Chondrocyte (in vitro differentiated cells): ENCODE measurements at regions not wholly inside any gene's neighbourhood (a gene's known extent, or its start where the extent isn't known, plus 50 kb on each side); places are given as distances from the start of the nearest gene placed in this dataset.
A peak's percentile ranks its signal among the peaks of the same experiment; 100 is the strongest.
"Not testable (repeated sequence)": the region's sequence is repeated elsewhere in the genome, so short reads cannot be mapped to it uniquely, and the experiment has no call there.

ENCODE experiments used
- DNase-seq: peaks from one replicate; pipeline ENCODE4 v3.0.0; 2021; ENCODE audit warnings: mixed read lengths, low spot score
- H3K27ac Mint-ChIP-seq: one replicate; pipeline ENCODE4 v1.8.0; 2021; ENCODE audit warnings: mild to moderate bottlenecking, moderate library complexity, mixed read lengths; ENCODE audit not compliant: unreplicated experiment
- H3K27me3 Mint-ChIP-seq: 2 replicates; pipeline ENCODE4 v1.8.0; 2021; ENCODE audit warnings: low read depth, mixed read lengths
- H3K36me3 Mint-ChIP-seq: 2 replicates; pipeline ENCODE4 v1.8.0; 2021; ENCODE audit warnings: low read depth, mixed read lengths
- H3K4me1 Mint-ChIP-seq: 2 replicates; pipeline ENCODE4 v1.8.0; 2021; ENCODE audit warnings: low read depth, mild to moderate bottlenecking, mixed read lengths
- H3K4me3 Mint-ChIP-seq: one replicate; pipeline ENCODE4 v1.8.0; 2021; ENCODE audit warnings: mild to moderate bottlenecking, moderate library complexity, mixed read lengths; ENCODE audit not compliant: unreplicated experiment
- H3K9me3 Mint-ChIP-seq: 2 replicates; pipeline ENCODE4 v1.8.0; 2021; ENCODE audit warnings: low read depth, mixed read lengths
- CTCF ChIP-seq: fragments of 200-600 bp; sonication (generic); IDR thresholded peaks from 2 replicates; pipeline ENCODE4 v1.5.0; 2021; ENCODE audit warnings: antibody characterized with exemption, mild to moderate bottlenecking, moderate library complexity

- no peak for TF ChIP-seq CTCF
- Mint-ChIP-seq H3K27ac (no peak overlapping the region), H3K4me3 (no peak overlapping the region), H3K27me3 (no peaks in the 10 kb centered on the region), H3K9me3 (peaks cover 12% of the 10 kb centered on the region), H3K4me1 (peaks cover 23% of the 10 kb centered on the region), H3K36me3 (peaks cover 2% of the 10 kb centered on the region)
- DNase-seq: no peak
Measured at GRCh38 chr12:92398565-92399309, 253.1 kb upstream of the BTG1 start.

- Mint-ChIP-seq H3K36me3 (peaks cover 10% of the 10 kb centered on the region), H3K4me3 (no peak overlapping the region), H3K27me3 (no peaks in the 10 kb centered on the region), H3K9me3 (peaks cover 26% of the 10 kb centered on the region), H3K27ac (peak overlapping the region; percentile 58), H3K4me1 (peaks cover 23% of the 10 kb centered on the region)
- TF ChIP-seq CTCF: no peak
- no peak for DNase-seq
Measured at GRCh38 chr12:92396647-92397252, 251.1 kb upstream of the BTG1 start.

- Mint-ChIP-seq H3K27me3 (no peaks in the 10 kb centered on the region), H3K36me3 (peaks cover 10% of the 10 kb centered on the region), H3K9me3 (peaks cover 30% of the 10 kb centered on the region), H3K27ac (no peak overlapping the region), H3K4me1 (peaks cover 23% of the 10 kb centered on the region), H3K4me3 (no peak overlapping the region)
- no peak for TF ChIP-seq CTCF
- no peak for DNase-seq
Measured at GRCh38 chr12:92395322-92395721, 249.7 kb upstream of the BTG1 start.

GRCh38 chr12:92394895-92395294 lies 249.2 kb upstream of the BTG1 start:
- H3K4me3 Mint-ChIP-seq: no peak overlapping the region
- no peaks in the 10 kb centered on the region for H3K27me3 Mint-ChIP-seq
- H3K36me3 Mint-ChIP-seq: peaks cover 10% of the 10 kb centered on the region
- no peak for TF ChIP-seq CTCF
- peaks cover 23% of the 10 kb centered on the region for H3K4me1 Mint-ChIP-seq
- H3K27ac Mint-ChIP-seq: no peak overlapping the region
- DNase-seq: no peak
- peaks cover 30% of the 10 kb centered on the region for H3K9me3 Mint-ChIP-seq

- H3K27me3 Mint-ChIP-seq: no peaks in the 10 kb centered on the region
- H3K4me1 Mint-ChIP-seq: peaks cover 23% of the 10 kb centered on the region
- no peak overlapping the region for H3K27ac Mint-ChIP-seq
- H3K36me3 Mint-ChIP-seq: peaks cover 10% of the 10 kb centered on the region
- DNase-seq: no peak
- no peak overlapping the region for H3K4me3 Mint-ChIP-seq
- TF ChIP-seq CTCF: no peak
- peaks cover 30% of the 10 kb centered on the region for H3K9me3 Mint-ChIP-seq
Measured at GRCh38 chr12:92393504-92393903, 247.9 kb upstream of the BTG1 start.

- not testable (repeated sequence) for H3K4me3 Mint-ChIP-seq, DNase-seq, H3K27ac Mint-ChIP-seq, H3K27me3 Mint-ChIP-seq
- Mint-ChIP-seq H3K9me3 (peaks cover 30% of the 10 kb centered on the region), H3K4me1 (peaks cover 14% of the 10 kb centered on the region), H3K36me3 (peaks cover 10% of the 10 kb centered on the region)
Measured at GRCh38 chr12:92391726-92392125, 246.1 kb upstream of the BTG1 start.
